T-helper 2 cell (primary cell): ENCODE measurements at regions not wholly inside any gene's neighbourhood (a gene's known extent, or its start where the extent isn't known, plus 50 kb on each side); places are given as distances from the start of the nearest gene placed in this dataset.
A peak's percentile ranks its signal among the peaks of the same experiment; 100 is the strongest.

ENCODE experiments used
- DNase-seq, 5 experiments: peaks; one replicate each; pipeline versions ENCODE4 v3.0.0 to v3.0.0-alpha.2; 2012 to 2022

GRCh38 chr5:173458828-173459609 lies 130.8 kb upstream of the STC2 start:
- no peak for DNase-seq

- no peak for DNase-seq
Measured at GRCh38 chr5:173457482-173457881, 129.3 kb upstream of the STC2 start.

- no peak for DNase-seq
Measured at GRCh38 chr5:173456751-173457171, 128.5 kb upstream of the STC2 start.

- DNase-seq, result no peak
Measured at GRCh38 chr5:173456181-173456580, 128.0 kb upstream of the STC2 start.

- DNase-seq, result no peak
Measured at GRCh38 chr5:173455599-173455957, 127.4 kb upstream of the STC2 start.

GRCh38 chr5:173454736-173455598 lies 126.8 kb upstream of the STC2 start:
- DNase-seq, result no peak

- DNase-seq, result peak in 1 of 5 experiments; percentile 56
Measured at GRCh38 chr5:173454361-173454735, 126.1 kb upstream of the STC2 start.

- DNase-seq, result no peak
Measured at GRCh38 chr5:173453167-173453566, 125.0 kb upstream of the STC2 start.

- DNase-seq, result no peak
Measured at GRCh38 chr5:173452119-173452905, 124.1 kb upstream of the STC2 start.

GRCh38 chr5:173451651-173452050 lies 123.4 kb upstream of the STC2 start:
- DNase-seq, result no peak

GRCh38 chr5:173451031-173451430 lies 122.8 kb upstream of the STC2 start:
- DNase-seq, result peak in 1 of 5 experiments; percentile 49

GRCh38 chr5:173450188-173450587 lies 122.0 kb upstream of the STC2 start:
- DNase-seq, result no peak

- no peak for DNase-seq
Measured at GRCh38 chr5:173448856-173449255, 120.6 kb upstream of the STC2 start.

GRCh38 chr5:173443971-173444370 lies 115.8 kb upstream of the STC2 start:
- DNase-seq, result no peak

GRCh38 chr5:173441053-173441628 lies 112.9 kb upstream of the STC2 start:
- DNase-seq, result no peak

GRCh38 chr5:173438951-173439350 lies 110.7 kb upstream of the STC2 start:
- DNase-seq, result no peak

- no peak for DNase-seq
Measured at GRCh38 chr5:173435447-173435846, 107.2 kb upstream of the STC2 start.

GRCh38 chr5:173434270-173434669 lies 106.1 kb upstream of the STC2 start:
- no peak for DNase-seq

GRCh38 chr5:173430394-173430793 lies 102.2 kb upstream of the STC2 start:
- no peak for DNase-seq

- no peak for DNase-seq
Measured at GRCh38 chr5:173429489-173430150, 101.4 kb upstream of the STC2 start.

GRCh38 chr5:173423452-173424117 lies 95.4 kb upstream of the STC2 start:
- DNase-seq, result no peak

GRCh38 chr5:173420108-173420507 lies 91.9 kb upstream of the STC2 start:
- DNase-seq, result no peak
